ENCODE measurements at regions not wholly inside any gene's neighbourhood (a gene's known extent, or its start where the extent isn't known, plus 50 kb on each side); places are given as distances from the start of the nearest gene placed in this dataset.
A peak's percentile ranks its signal among the peaks of the same experiment; 100 is the strongest.

DNA sequence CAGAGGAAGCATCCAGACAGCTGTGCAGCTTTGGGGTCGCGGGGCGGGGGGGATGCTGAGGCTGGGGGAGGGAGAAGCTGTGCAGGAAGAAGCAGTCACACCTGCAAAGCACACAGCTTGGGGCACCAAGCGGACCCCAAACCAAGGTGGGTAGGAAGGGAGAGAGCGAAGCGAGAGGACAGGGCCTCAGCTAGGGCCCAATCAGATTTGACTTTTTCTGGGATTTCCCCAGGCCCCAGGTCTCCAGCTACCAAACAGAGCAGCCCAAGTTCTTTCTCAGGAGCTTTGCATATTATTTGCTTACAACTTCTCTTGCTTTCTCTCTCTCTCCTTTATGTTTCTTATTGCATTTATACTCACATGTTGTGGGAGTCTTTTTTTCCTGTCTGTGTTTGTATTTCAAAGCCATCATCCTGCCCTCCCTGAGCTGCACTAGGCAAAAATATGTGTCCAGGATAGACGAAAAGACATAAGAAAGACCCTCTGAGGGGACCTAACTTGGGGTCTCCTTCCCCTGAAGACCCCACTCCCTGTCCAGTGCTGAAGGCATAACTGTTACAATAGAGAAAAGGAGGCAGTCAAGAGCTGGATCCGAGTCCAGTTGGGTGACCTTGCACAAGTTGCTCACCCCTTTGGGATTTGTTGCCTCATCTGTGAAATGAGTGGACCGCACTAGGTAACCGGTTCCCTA, 50.6 kb upstream of the SMNDC1 start:
- FAIRE-seq (no peak), DNase-seq (ENCODE audit: low read depth) (no peak)
- Histone ChIP-seq H3K4me3 (ENCODE audit: low read depth, low read length) (no peak overlapping the region), H3K27me3 (ENCODE audit: control insufficient read depth, insufficient read depth, low read length) (no peaks in the 10 kb centered on the region), H3K36me3 (ENCODE audit: control insufficient read depth, insufficient read depth, low read length) (no peaks in the 10 kb centered on the region)
- TF ChIP-seq, protein P1, sequence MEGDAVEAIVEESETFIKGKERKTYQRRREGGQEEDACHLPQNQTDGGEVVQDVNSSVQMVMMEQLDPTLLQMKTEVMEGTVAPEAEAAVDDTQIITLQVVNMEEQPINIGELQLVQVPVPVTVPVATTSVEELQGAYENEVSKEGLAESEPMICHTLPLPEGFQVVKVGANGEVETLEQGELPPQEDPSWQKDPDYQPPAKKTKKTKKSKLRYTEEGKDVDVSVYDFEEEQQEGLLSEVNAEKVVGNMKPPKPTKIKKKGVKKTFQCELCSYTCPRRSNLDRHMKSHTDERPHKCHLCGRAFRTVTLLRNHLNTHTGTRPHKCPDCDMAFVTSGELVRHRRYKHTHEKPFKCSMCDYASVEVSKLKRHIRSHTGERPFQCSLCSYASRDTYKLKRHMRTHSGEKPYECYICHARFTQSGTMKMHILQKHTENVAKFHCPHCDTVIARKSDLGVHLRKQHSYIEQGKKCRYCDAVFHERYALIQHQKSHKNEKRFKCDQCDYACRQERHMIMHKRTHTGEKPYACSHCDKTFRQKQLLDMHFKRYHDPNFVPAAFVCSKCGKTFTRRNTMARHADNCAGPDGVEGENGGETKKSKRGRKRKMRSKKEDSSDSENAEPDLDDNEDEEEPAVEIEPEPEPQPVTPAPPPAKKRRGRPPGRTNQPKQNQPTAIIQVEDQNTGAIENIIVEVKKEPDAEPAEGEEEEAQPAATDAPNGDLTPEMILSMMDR (IDR thresholded peaks at IDR 0.05; ENCODE audit: insufficient read depth, low read length, severe bottlenecking), result no peak

DNA sequence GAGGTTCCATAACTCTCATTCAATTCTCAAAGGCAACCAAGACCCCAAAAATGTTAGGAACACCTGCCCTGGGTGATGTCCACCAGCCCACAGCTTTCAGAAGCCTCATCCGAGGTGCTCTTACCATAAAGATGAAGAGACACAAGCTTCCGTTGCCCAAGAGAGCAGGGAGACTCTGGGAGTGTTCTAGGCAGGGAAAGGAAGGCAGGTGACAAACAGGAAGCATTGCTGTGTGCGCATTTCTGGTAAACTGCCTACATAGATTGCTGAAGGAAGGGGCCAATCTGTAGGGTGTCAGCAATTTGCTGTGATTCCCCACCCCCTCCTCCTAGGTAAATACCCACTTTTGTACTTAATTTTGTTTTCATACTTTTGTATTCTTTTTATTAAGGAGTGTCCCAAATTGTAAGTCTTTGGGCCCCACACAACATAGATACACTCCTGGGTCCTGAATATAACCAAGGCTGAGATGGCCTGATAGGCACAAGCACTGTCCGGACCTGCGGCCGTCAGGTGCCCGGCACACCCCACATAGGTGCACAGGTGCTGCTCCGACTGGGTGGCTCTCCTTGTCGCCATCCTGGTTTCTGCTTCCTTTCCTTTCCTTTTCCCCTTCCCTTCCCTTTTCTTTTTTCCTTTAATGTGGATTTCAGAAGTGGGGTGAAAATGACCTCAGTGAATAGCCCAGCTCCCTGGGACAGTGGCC, 51.4 kb upstream of the SMNDC1 start:
- FAIRE-seq (no peak), DNase-seq (ENCODE audit: low read depth) (no peak)
- H3K27me3 ChIP-seq (ENCODE audit: control insufficient read depth, insufficient read depth, low read length), result no peaks in the 10 kb centered on the region
- no peak overlapping the region for H3K4me3 ChIP-seq (ENCODE audit: low read depth, low read length)
- TF ChIP-seq, protein P1 (IDR thresholded peaks at IDR 0.05; ENCODE audit: insufficient read depth, low read length, severe bottlenecking), result no peak
- no peaks in the 10 kb centered on the region for H3K36me3 ChIP-seq (ENCODE audit: control insufficient read depth, insufficient read depth, low read length)

DNA sequence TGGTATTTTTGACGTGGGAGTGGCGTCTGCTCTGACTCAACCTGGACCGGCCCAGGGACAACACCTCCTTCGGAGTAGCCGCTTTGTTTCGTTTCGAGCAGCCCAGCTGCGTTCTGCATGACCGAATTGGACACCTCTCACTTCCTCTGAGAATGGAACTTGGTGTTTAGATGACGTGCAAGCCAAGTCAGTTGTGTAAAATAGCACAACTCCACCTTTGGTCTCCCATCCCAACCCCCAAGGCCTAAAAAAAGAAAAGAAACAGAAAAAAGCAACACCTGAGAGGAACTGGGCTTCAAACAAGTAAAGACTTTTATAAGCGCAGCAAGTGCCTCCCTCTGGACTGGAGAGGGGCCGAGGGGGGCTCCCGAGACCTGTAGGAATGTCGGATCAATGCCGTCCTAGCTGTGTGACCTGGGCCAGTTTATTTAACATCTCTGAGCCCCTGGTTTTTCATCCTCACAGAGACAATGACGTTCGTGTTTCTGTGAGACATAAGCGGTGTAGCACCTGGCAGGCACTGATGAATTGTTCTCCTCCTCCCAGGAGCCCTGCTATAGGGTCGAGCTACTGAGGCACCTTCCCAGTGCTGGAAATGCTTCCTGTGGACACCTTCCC, 52.0 kb upstream of the SMNDC1 start:
- TF ChIP-seq, protein P1 (IDR thresholded peaks at IDR 0.05; ENCODE audit: insufficient read depth, low read length, severe bottlenecking), result no peak
- DNase-seq (ENCODE audit: low read depth), result peak; percentile 86

DNA sequence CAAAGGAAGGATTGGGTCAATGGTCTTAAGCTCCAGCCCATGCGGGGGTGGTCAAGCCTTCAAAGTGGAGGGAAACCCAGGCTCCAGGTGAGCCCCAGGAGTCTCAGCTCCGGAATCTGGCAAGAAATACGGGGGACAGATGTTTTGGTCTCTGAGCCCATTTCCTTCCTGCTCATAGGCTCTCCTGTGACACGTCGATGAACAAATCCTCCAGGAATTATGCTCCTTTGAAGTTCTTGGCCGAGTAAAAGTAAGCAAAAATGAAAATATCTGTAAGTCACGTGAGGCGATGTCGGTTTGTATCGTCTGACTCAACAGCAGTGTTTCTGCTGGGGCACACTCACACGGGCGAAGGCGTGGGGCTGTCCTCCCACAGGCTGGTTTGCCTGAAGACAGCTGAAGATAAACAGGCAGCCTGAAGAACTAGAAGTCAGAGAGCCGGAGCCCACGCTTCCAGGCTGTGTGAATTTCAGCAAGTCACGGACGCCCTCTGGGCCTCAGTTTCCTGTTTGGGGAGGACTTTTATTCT, 52.6 kb upstream of the SMNDC1 start:
- TF ChIP-seq, protein P1 (IDR thresholded peaks at IDR 0.05; ENCODE audit: insufficient read depth, low read length, severe bottlenecking), result no peak
- DNase-seq (ENCODE audit: low read depth), result peak; percentile 73
- Histone ChIP-seq H3K36me3 (ENCODE audit: control insufficient read depth, insufficient read depth, low read length) (no peaks in the 10 kb centered on the region), H3K27me3 (ENCODE audit: control insufficient read depth, insufficient read depth, low read length) (no peaks in the 10 kb centered on the region), H3K4me3 (ENCODE audit: low read depth, low read length) (no peak overlapping the region)
- no peak for FAIRE-seq

More for the DNA sequence above, 52.0 kb upstream of the SMNDC1 start:
- Histone ChIP-seq H3K36me3 (ENCODE audit: control insufficient read depth, insufficient read depth, low read length) (no peaks in the 10 kb centered on the region), H3K4me3 (ENCODE audit: low read depth, low read length) (no peak overlapping the region), H3K27me3 (ENCODE audit: control insufficient read depth, insufficient read depth, low read length) (no peaks in the 10 kb centered on the region)
- peak; percentile 36 for FAIRE-seq

DNA sequence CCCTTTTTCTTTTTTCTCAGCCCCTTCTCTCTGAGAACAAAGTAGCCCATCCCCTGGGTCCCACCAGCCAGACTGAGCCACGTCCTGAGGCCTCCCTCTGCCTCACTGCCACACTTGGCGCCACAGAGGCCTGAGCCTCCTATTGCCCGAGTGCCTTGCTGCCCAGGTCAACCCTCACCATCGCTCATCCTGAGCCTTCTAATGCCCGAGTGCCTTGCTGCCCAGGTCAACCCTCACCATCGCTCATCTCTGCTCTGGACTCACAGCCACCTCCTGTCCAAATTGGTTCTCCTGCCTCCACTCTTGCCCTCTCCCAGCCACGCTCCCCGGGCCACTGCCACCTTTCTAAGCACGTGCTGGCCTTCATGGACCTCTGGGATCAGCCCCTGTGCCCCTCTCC, 53.2 kb upstream of the SMNDC1 start:
- no peaks in the 10 kb centered on the region for H3K27me3 ChIP-seq (ENCODE audit: control insufficient read depth, insufficient read depth, low read length)
- no peak overlapping the region for H3K4me3 ChIP-seq (ENCODE audit: low read depth, low read length)
- TF ChIP-seq, protein P1 (IDR thresholded peaks at IDR 0.05; ENCODE audit: insufficient read depth, low read length, severe bottlenecking), result no peak
- no peaks in the 10 kb centered on the region for H3K36me3 ChIP-seq (ENCODE audit: control insufficient read depth, insufficient read depth, low read length)
- no peak for FAIRE-seq
- DNase-seq (ENCODE audit: low read depth), result no peak
